GM23338 (cell line): ENCODE measurements at regions not wholly inside any gene's neighbourhood (a gene's known extent, or its start where the extent isn't known, plus 50 kb on each side); places are given as distances from the start of the nearest gene placed in this dataset.

Experiments
- ATAC-seq: fragments of 200-7000 bp; cut with Tn5 transposase; 3 replicates; pipeline ENCODE4 v1.9.1; 2020
- DNase-seq: peaks from one replicate; pipeline ENCODE4 v3.0.0-alpha.2; 2015; ENCODE audit warnings: low spot score
- H2AFZ ChIP-seq: fragments of 200-600 bp; sonication (generic); 2 replicates; pipeline ENCODE4 v1.8.0; 2016; ENCODE audit warnings: antibody characterized with exemption, mild to moderate bottlenecking, moderate library complexity
- H3F3A ChIP-seq: fragments of 200-600 bp; sonication (generic); replicated peaks from 2 replicates; pipeline ENCODE4 v1.8.0; 2017; ENCODE audit warnings: antibody characterized with exemption, mixed run types, low read depth
- H3K27ac ChIP-seq: fragments of 200-600 bp; sonication (generic); 2 replicates; pipeline ENCODE4 v1.6.1; 2016; ENCODE audit warnings: low read depth
- H3K27me3 ChIP-seq: fragments of 200-600 bp; sonication (generic); 2 replicates; pipeline ENCODE4 v1.8.0; 2016; ENCODE audit warnings: mild to moderate bottlenecking, mixed run types, moderate library complexity; ENCODE audit not compliant: insufficient read depth
- H3K36me3 ChIP-seq: fragments of 200-600 bp; sonication (generic); 2 replicates; pipeline ENCODE4 v1.8.0; 2016; ENCODE audit warnings: mild to moderate bottlenecking; ENCODE audit not compliant: insufficient read depth
- H3K4me1 ChIP-seq: fragments of 200-600 bp; sonication (generic); 2 replicates; pipeline ENCODE4 v1.8.0; 2016; ENCODE audit warnings: mild to moderate bottlenecking, moderate library complexity; ENCODE audit not compliant: insufficient read depth
- H3K4me2 ChIP-seq: fragments of 200-600 bp; sonication (generic); 2 replicates; pipeline ENCODE4 v1.7.1; 2017; ENCODE audit warnings: mixed run types
- H3K4me3 ChIP-seq: fragments of 200-600 bp; sonication (generic); 2 replicates; pipeline ENCODE4 v1.6.1; 2016; ENCODE audit warnings: mixed run types
- H3K79me2 ChIP-seq: fragments of 200-600 bp; sonication (generic); replicated peaks from 2 replicates; pipeline ENCODE4 v1.8.0; 2017; ENCODE audit warnings: mild to moderate bottlenecking; ENCODE audit not compliant: insufficient read depth
- H3K9me2 ChIP-seq: fragments of 200-600 bp; sonication (generic); 2 replicates; pipeline ENCODE4 v1.8.0; 2017; ENCODE audit not compliant: insufficient read depth
- H4K20me1 ChIP-seq: fragments of 200-600 bp; sonication (generic); replicated peaks from 2 replicates; pipeline ENCODE4 v1.8.0; 2017; ENCODE audit warnings: mild to moderate bottlenecking; ENCODE audit not compliant: insufficient read depth
- H3K27ac Mint-ChIP-seq: 2 replicates; pipeline ENCODE4 v1.8.0; 2020; ENCODE audit warnings: inconsistent platforms, mild to moderate bottlenecking, moderate library complexity, mixed read lengths
- H3K27me3 Mint-ChIP-seq: 3 replicates; pipeline ENCODE4 v1.8.0; 2022; ENCODE audit warnings: low read depth, mild to moderate bottlenecking, moderate library complexity, mixed read lengths, inconsistent platforms; ENCODE audit not compliant: insufficient read depth, poor library complexity
- H3K36me3 Mint-ChIP-seq: 3 replicates; pipeline ENCODE4 v1.8.0; 2021; ENCODE audit warnings: low read depth, mild to moderate bottlenecking, inconsistent platforms, moderate library complexity, mixed read lengths
- H3K4me1 Mint-ChIP-seq: 3 replicates; pipeline ENCODE4 v1.8.0; 2020; ENCODE audit warnings: mild to moderate bottlenecking, inconsistent platforms, mixed read lengths
- H3K4me3 Mint-ChIP-seq: 3 replicates; pipeline ENCODE4 v1.8.0; 2021; ENCODE audit warnings: moderate library complexity, mild to moderate bottlenecking, inconsistent platforms, mixed read lengths
- H3K9me3 Mint-ChIP-seq: 3 replicates; pipeline ENCODE4 v1.8.0; 2020; ENCODE audit warnings: moderate library complexity, mild to moderate bottlenecking, inconsistent platforms, mixed read lengths
- CREB1 ChIP-seq: fragments of 250-450 bp; sonication (Bioruptor Pico); IDR thresholded peaks from 2 replicates; pipeline ENCODE4 v1.5.0; 2020; ENCODE audit warnings: low read depth, mild to moderate bottlenecking, moderate library complexity
- CTCF ChIP-seq, 2 experiments: fragments of 200-600 bp in 1 of 2; sonication (generic) in 1 of 2; conservative IDR thresholded peaks; 2 replicates each; pipeline versions ENCODE4 v1.5.1 to v1.6.1; 2016 to 2017; ENCODE audit warnings: antibody characterized with exemption in 2 of 2, low read depth in 2 of 2, mild to moderate bottlenecking in 2 of 2, moderate library complexity in 1 of 2
- EZH2 ChIP-seq: fragments of 200-600 bp; sonication (generic); IDR thresholded peaks from one replicate; pipeline ENCODE4 v1.8.0; 2017; ENCODE audit warnings: antibody characterized with exemption, mild to moderate bottlenecking, low read depth; ENCODE audit not compliant: unreplicated experiment
- EZH2phosphoT487 ChIP-seq: fragments of 200-600 bp; sonication (generic); IDR thresholded peaks from one replicate; pipeline ENCODE4 v1.8.1; 2018; ENCODE audit warnings: antibody characterized with exemption; ENCODE audit not compliant: unreplicated experiment
- NANOG ChIP-seq: IDR thresholded peaks from 2 replicates; pipeline ENCODE4 v1.6.1; 2016; ENCODE audit warnings: antibody characterized with exemption, borderline replicate concordance
- POLR2AphosphoS5 ChIP-seq: IDR thresholded peaks from 2 replicates; pipeline ENCODE4 v1.6.1; 2016; ENCODE audit warnings: antibody characterized with exemption, low read depth
- ZNF114 ChIP-seq: fragments of 250-450 bp; sonication (Bioruptor Pico); IDR thresholded peaks from 2 replicates; pipeline ENCODE4 v1.5.0; 2020; ENCODE audit warnings: mild to moderate bottlenecking, moderate library complexity
- ZNF331 ChIP-seq: fragments of 250-450 bp; sonication (Bioruptor Pico); IDR thresholded peaks from 2 replicates; pipeline ENCODE4 v1.5.0; 2020; ENCODE audit warnings: low read depth, mild to moderate bottlenecking, moderate library complexity
- ZNF462 ChIP-seq: fragments of 250-450 bp; sonication (Bioruptor Pico); IDR thresholded peaks from 2 replicates; pipeline ENCODE4 v1.5.0; 2020; ENCODE audit warnings: mild to moderate bottlenecking, moderate library complexity

GRCh38 chr6:152859225-152859624, 108.6 kb downstream of the VIP start:
- Histone ChIP-seq H3K27me3 (no peaks in the 10 kb centered on the region), H3F3A (no peaks in the 10 kb centered on the region), H4K20me1 (no peaks in the 10 kb centered on the region), H3K36me3 (no peaks in the 10 kb centered on the region), H3K4me1 (no peaks in the 10 kb centered on the region), H3K27ac (no peak overlapping the region), H3K79me2 (no peaks in the 10 kb centered on the region), H3K4me2 (no peak overlapping the region), H2AFZ (no peak overlapping the region), H3K4me3 (no peak overlapping the region), H3K9me2 (no peaks in the 10 kb centered on the region)
- no peak overlapping the region for H3K4me3 Mint-ChIP-seq
- no peak overlapping the region for H3K27ac Mint-ChIP-seq
- ATAC-seq (no peak), DNase-seq (no peak)
- no peak for TF ChIP-seq CTCF (conservative IDR thresholded peaks at IDR 0.05; ENCODE audit: low read depth in 2 of 2)
- no peak for TF ChIP-seq ZNF462
- no peak for TF ChIP-seq CREB1 (CRISPR knock-in tag)
- TF ChIP-seq EZH2phosphoT487, result no peak
- no peak for TF ChIP-seq ZNF331 (CRISPR knock-in tag)
- TF ChIP-seq ZNF114 (CRISPR knock-in tag), result no peak
- TF ChIP-seq POLR2AphosphoS5, result no peak
- TF ChIP-seq NANOG, result no peak
- no peak for TF ChIP-seq EZH2
- no peaks in the 10 kb centered on the region for H3K9me3 Mint-ChIP-seq
- no peaks in the 10 kb centered on the region for H3K27me3 Mint-ChIP-seq
- H3K4me1 Mint-ChIP-seq, result peaks cover under 1% of the 10 kb centered on the region; the same call in 1 of the 3 replicates
- no peaks in the 10 kb centered on the region for H3K36me3 Mint-ChIP-seq
